SK-N-MC (cell line): ENCODE measurements at regions not wholly inside any gene's neighbourhood (a gene's known extent, or its start where the extent isn't known, plus 50 kb on each side); places are given as distances from the start of the nearest gene placed in this dataset.

Experiments
- EZH2 ChIP-seq: fragments of 200-600 bp; sonication (generic); IDR thresholded peaks from one replicate; pipeline ENCODE4 v1.6.1; 2017; ENCODE audit warnings: antibody characterized with exemption
- FOXP2 ChIP-seq: optimal IDR thresholded peaks from 2 replicates; pipeline ENCODE3; 2011; ENCODE audit warnings: mild to moderate bottlenecking, moderate library complexity; ENCODE audit not compliant: insufficient read depth; ENCODE audit errors: extremely low read length, control extremely low read depth
- POLR2AphosphoS5 ChIP-seq: IDR thresholded peaks from 2 replicates; pipeline ENCODE4 v1.6.1; 2012; ENCODE audit warnings: mild to moderate bottlenecking, low read depth, low read length, borderline replicate concordance

DNA sequence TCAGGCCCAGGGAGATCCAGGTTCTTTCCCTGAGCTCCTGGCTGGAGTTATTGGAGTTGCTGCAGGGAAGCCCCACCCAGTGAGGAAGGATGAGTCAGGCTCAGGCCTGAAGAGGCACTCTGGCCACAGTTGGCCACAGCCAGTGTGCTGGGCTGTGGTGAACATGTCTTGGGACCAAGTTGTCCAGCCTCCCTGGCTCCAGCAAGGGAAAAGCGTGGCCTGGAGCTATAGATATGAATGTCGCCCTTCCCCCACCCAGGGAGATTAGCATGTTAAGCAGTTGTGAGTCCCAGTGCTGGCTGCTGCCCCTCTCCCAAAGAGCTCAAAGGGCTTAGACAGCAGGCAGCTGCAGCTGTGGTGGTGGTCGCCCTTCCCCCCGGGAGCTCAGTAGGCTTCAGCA, 963.2 kb downstream of the ROBO2 start:
- no peak for TF ChIP-seq POLR2AphosphoS5
- TF ChIP-seq FOXP2, result no peak
- TF ChIP-seq EZH2, result no peak
